Natural killer cell treated with Interleukin-12 subunit alpha and Interleukin-12 subunit beta and Interleukin-15 and Interleukin-18, amount 100 ng/mL, for 72 hours (primary cell): ENCODE measurements at regions not wholly inside any gene's neighbourhood (a gene's known extent, or its start where the extent isn't known, plus 50 kb on each side); places are given as distances from the start of the nearest gene placed in this dataset.
A peak's percentile ranks its signal among the peaks of the same experiment; 100 is the strongest.

Source experiments
- ATAC-seq, 2 donors: fragments of 150-1000 bp; cut with Tn5 transposase in 1 of 2; sonication (Bioruptor Pico), chemical (Tn5 transposase) in 1 of 2; 2 replicates each; pipeline ENCODE4 v1.10.0; 2021
- DNase-seq: peaks from one replicate; pipeline ENCODE4 v3.0.0; 2022; ENCODE audit warnings: low spot score
- H3K27ac Mint-ChIP-seq, 2 donors: 1 replicate in 1 of 2; 2 replicates in 1 of 2; pipeline ENCODE4 v1.8.0; 2022; ENCODE audit warnings: mixed read lengths in 2 of 2, mild to moderate bottlenecking in 1 of 2, moderate library complexity in 1 of 2
- H3K27me3 Mint-ChIP-seq, 2 donors: 1 replicate in 1 of 2; 2 replicates in 1 of 2; pipeline ENCODE4 v1.8.0; 2022; ENCODE audit warnings: mixed read lengths in 2 of 2
- H3K36me3 Mint-ChIP-seq: one replicate; pipeline ENCODE4 v1.8.0; 2022; ENCODE audit warnings: mixed read lengths
- H3K4me1 Mint-ChIP-seq, 2 donors: 1 replicate in 1 of 2; 2 replicates in 1 of 2; pipeline ENCODE4 v1.8.0; 2022; ENCODE audit warnings: low read depth in 2 of 2, mixed read lengths in 2 of 2, mild to moderate bottlenecking in 1 of 2
- H3K4me3 Mint-ChIP-seq: one replicate; pipeline ENCODE4 v1.8.0; 2022; ENCODE audit warnings: mixed read lengths
- H3K9me3 Mint-ChIP-seq: 2 replicates; pipeline ENCODE4 v1.8.0; 2022; ENCODE audit warnings: mixed read lengths

GRCh38 chr1:186620566-186621350, 59.5 kb downstream of the PTGS2 start:
- H3K4me1 Mint-ChIP-seq = peaks cover 33 to 36% of the 10 kb centered on the region in 2 donors
- H3K4me3 Mint-ChIP-seq = peak overlapping the region; percentile 58
- peak overlapping the region; percentile 53 to 62 for H3K27ac Mint-ChIP-seq
- DNase-seq = peak; percentile 66
- H3K36me3 Mint-ChIP-seq = no peaks in the 10 kb centered on the region
- peak; percentile 84 to 86 for ATAC-seq
- H3K9me3 Mint-ChIP-seq = peaks cover 3% of the 10 kb centered on the region
- H3K27me3 Mint-ChIP-seq = no peaks in the 10 kb centered on the region

GRCh38 chr1:186618401-186619170, 61.6 kb downstream of the PTGS2 start:
- peak; percentile 81 for DNase-seq
- H3K4me3 Mint-ChIP-seq = peak overlapping the region; percentile 79
- peak overlapping the region; percentile 14 to 73 for H3K27ac Mint-ChIP-seq
- peaks cover 5% of the 10 kb centered on the region for H3K9me3 Mint-ChIP-seq
- ATAC-seq = peak; percentile 83 to 88
- peaks cover 45 to 53% of the 10 kb centered on the region in 2 donors for H3K4me1 Mint-ChIP-seq
- H3K27me3 Mint-ChIP-seq = no peaks in the 10 kb centered on the region
- no peaks in the 10 kb centered on the region for H3K36me3 Mint-ChIP-seq

GRCh38 chr1:186617926-186618325, 62.3 kb downstream of the PTGS2 start:
- ATAC-seq = no peak
- H3K27ac Mint-ChIP-seq = peak overlapping the region; percentile 14 to 73
- H3K4me3 Mint-ChIP-seq = peak overlapping the region; percentile 53
- H3K9me3 Mint-ChIP-seq = peaks cover 4% of the 10 kb centered on the region
- DNase-seq = no peak
- no peaks in the 10 kb centered on the region for H3K36me3 Mint-ChIP-seq
- H3K27me3 Mint-ChIP-seq = no peaks in the 10 kb centered on the region
- peaks cover 43 to 51% of the 10 kb centered on the region in 2 donors for H3K4me1 Mint-ChIP-seq

- Mint-ChIP-seq H3K4me3 (no peak overlapping the region), H3K27me3 (no peaks in the 10 kb centered on the region), H3K36me3 (no peaks in the 10 kb centered on the region), H3K27ac (no peak overlapping the region), H3K9me3 (peaks cover 2% of the 10 kb centered on the region), H3K4me1 (peaks cover 42 to 47% of the 10 kb centered on the region in 2 donors)
- DNase-seq (no peak), ATAC-seq (no peak)
Measured at GRCh38 chr1:186616511-186616910, 63.7 kb downstream of the PTGS2 start.

GRCh38 chr1:186615332-186615731, 64.9 kb downstream of the PTGS2 start:
- ATAC-seq = no peak
- Mint-ChIP-seq H3K4me3 (peak overlapping the region; percentile 21), H3K27ac (peak overlapping the region in 1 of 2 donors; percentile 56), H3K27me3 (no peaks in the 10 kb centered on the region), H3K4me1 (peaks cover 33 to 38% of the 10 kb centered on the region in 2 donors), H3K9me3 (peaks cover 2% of the 10 kb centered on the region), H3K36me3 (no peaks in the 10 kb centered on the region)
- DNase-seq = no peak

GRCh38 chr1:186611156-186611555, 69.1 kb downstream of the PTGS2 start:
- H3K4me3 Mint-ChIP-seq = no peak overlapping the region
- H3K27ac Mint-ChIP-seq = no peak overlapping the region
- H3K4me1 Mint-ChIP-seq = peaks cover 15 to 17% of the 10 kb centered on the region in 2 donors
- DNase-seq (no peak), ATAC-seq (no peak)
- peaks cover 2% of the 10 kb centered on the region for H3K9me3 Mint-ChIP-seq
- H3K27me3 Mint-ChIP-seq = no peaks in the 10 kb centered on the region
- H3K36me3 Mint-ChIP-seq = no peaks in the 10 kb centered on the region

- DNase-seq = no peak
- H3K27me3 Mint-ChIP-seq = peaks cover 0 to 10% of the 10 kb centered on the region in 2 donors
- no peaks in the 10 kb centered on the region for H3K36me3 Mint-ChIP-seq
- peaks cover 4 to 5% of the 10 kb centered on the region in 2 donors for H3K4me1 Mint-ChIP-seq
- no peak for ATAC-seq
- no peak overlapping the region for H3K4me3 Mint-ChIP-seq
- H3K27ac Mint-ChIP-seq = no peak overlapping the region
- H3K9me3 Mint-ChIP-seq = peaks cover under 1% of the 10 kb centered on the region
Measured at GRCh38 chr1:186609183-186609582, 71.0 kb downstream of the PTGS2 start.

GRCh38 chr1:186605762-186606350, 74.4 kb downstream of the PTGS2 start:
- Mint-ChIP-seq H3K9me3 (no peaks in the 10 kb centered on the region), H3K27ac (no peak overlapping the region), H3K4me3 (no peak overlapping the region), H3K4me1 (no peaks in the 10 kb centered on the region), H3K27me3 (peaks cover 0 to 10% of the 10 kb centered on the region in 2 donors), H3K36me3 (no peaks in the 10 kb centered on the region)
- DNase-seq (no peak), ATAC-seq (peak in 1 of 2 donors; percentile 32)

GRCh38 chr1:186595969-186596368, 84.3 kb downstream of the PTGS2 start:
- Mint-ChIP-seq H3K4me3 (no peak overlapping the region), H3K9me3 (no peaks in the 10 kb centered on the region), H3K36me3 (no peaks in the 10 kb centered on the region), H3K4me1 (peaks cover 6 to 8% of the 10 kb centered on the region in 2 donors), H3K27me3 (no peaks in the 10 kb centered on the region), H3K27ac (no peak overlapping the region)
- no peak for DNase-seq
- peak; percentile 57 to 82 for ATAC-seq

- Mint-ChIP-seq H3K27me3 (no peaks in the 10 kb centered on the region), H3K36me3 (peaks cover 4% of the 10 kb centered on the region), H3K27ac (no peak overlapping the region), H3K9me3 (peaks cover 5% of the 10 kb centered on the region), H3K4me3 (no peak overlapping the region), H3K4me1 (no peaks in the 10 kb centered on the region)
- DNase-seq (no peak), ATAC-seq (no peak)
Measured at GRCh38 chr1:186578325-186579016, 101.8 kb downstream of the PTGS2 start.

GRCh38 chr1:186577633-186578032, 102.6 kb downstream of the PTGS2 start:
- ATAC-seq = no peak

GRCh38 chr1:186577216-186577615, 103.0 kb downstream of the PTGS2 start:
- Mint-ChIP-seq H3K27me3 (no peaks in the 10 kb centered on the region), H3K9me3 (peaks cover 3% of the 10 kb centered on the region)
- ATAC-seq = no peak

More at GRCh38 chr1:186577633-186578032, 102.6 kb downstream of the PTGS2 start:
- H3K4me3 Mint-ChIP-seq = no peak overlapping the region
- no peak for DNase-seq
- no peak overlapping the region for H3K27ac Mint-ChIP-seq
- peaks cover 1% of the 10 kb centered on the region for H3K9me3 Mint-ChIP-seq
- no peaks in the 10 kb centered on the region for H3K27me3 Mint-ChIP-seq
- H3K4me1 Mint-ChIP-seq = no peaks in the 10 kb centered on the region
- no peaks in the 10 kb centered on the region for H3K36me3 Mint-ChIP-seq

GRCh38 chr1:186575348-186575747, 104.9 kb downstream of the PTGS2 start:
- DNase-seq (no peak), ATAC-seq (no peak)
- H3K27me3 Mint-ChIP-seq = no peaks in the 10 kb centered on the region
- H3K9me3 Mint-ChIP-seq = peaks cover 7% of the 10 kb centered on the region
- no peaks in the 10 kb centered on the region for H3K36me3 Mint-ChIP-seq
- no peak overlapping the region for H3K4me3 Mint-ChIP-seq
- no peaks in the 10 kb centered on the region for H3K4me1 Mint-ChIP-seq
- no peak overlapping the region for H3K27ac Mint-ChIP-seq

More at GRCh38 chr1:186577216-186577615, 103.0 kb downstream of the PTGS2 start:
- Mint-ChIP-seq H3K4me3 (no peak overlapping the region), H3K4me1 (no peaks in the 10 kb centered on the region), H3K27ac (no peak overlapping the region), H3K36me3 (no peaks in the 10 kb centered on the region)
- no peak for DNase-seq
